Stimulated activated CD4-positive, alpha-beta T cell treated with anti-CD3 and anti-CD28 coated beads, TNF-alpha, amount 100 ng/mL, for 48 hours (primary cell): ENCODE measurements at regions not wholly inside any gene's neighbourhood (a gene's known extent, or its start where the extent isn't known, plus 50 kb on each side); places are given as distances from the start of the nearest gene placed in this dataset.

ENCODE experiments used
- DNase-seq, 3 donors: peaks; one replicate each; pipeline ENCODE4 v3.0.0-alpha.2; 2020; ENCODE audit warnings: low read depth in 3 of 3

DNA sequence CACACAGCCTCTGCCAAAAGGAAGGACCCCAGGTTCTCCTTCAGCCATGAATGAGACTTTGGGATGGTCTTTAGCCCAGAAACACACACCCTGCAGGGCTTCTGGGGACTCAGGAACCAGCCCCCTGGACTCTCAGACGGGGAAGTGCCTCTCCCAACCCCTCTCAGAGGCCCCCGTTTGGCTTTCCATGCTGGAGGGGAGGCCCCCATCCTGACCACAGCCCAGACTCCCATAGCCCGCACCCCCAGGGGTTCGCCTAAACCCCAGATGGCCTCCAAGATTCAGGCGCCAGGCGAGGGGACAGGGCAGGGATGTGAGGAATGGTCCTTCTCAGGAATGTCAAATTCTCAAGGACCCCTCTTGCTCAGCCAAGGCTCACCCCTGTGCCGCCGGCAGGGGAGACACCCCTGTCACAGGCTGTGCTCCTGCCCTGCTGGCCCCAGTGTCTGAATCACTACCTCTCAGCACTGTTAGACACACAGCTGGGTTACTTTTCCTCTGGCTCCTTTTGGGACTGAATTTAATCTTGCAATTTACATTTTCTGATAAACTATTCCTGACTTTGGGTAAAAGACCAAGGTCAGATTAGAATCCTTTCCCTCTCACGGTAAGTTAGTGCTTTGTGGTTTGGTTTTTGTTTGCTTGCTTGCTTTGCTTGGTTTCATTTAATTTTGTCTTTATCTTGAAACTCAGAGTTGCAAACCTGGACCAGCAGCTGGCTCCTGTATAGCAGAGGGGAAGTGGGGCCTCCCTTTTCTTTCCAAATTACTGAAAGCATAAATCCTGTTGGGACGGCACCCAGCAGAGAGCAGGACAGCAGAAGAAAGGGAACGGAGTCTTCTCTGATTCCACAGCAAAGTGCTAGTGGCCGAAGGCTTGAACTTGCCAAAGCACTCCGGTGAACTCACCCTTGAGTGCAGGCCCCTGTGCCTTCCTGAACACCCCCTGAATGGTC is 198.9 kb upstream of the RAB6C start:
- DNase-seq = no peak

- no peak for DNase-seq
Measured at GRCh38 chr2:129781749-129782632, 197.5 kb upstream of the RAB6C start.

DNA sequence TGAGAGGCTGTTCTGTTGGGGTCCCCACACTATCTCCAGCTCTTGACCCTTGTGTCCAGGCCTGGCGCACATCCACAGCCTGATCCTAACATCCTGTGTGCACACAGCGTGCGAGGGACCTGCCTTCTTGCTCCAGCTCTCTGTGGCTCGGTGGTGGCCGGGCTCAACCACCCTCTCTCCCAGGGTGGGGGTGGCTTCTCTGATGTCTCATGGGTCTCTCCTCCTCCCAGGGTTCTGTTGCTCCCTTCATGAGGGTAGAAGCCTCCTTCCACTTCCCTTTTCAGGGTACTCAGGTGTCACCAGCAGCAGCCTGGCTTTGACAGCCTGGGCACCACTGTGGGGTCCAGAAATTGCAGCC is 196.9 kb upstream of the RAB6C start:
- DNase-seq = no peak

DNA sequence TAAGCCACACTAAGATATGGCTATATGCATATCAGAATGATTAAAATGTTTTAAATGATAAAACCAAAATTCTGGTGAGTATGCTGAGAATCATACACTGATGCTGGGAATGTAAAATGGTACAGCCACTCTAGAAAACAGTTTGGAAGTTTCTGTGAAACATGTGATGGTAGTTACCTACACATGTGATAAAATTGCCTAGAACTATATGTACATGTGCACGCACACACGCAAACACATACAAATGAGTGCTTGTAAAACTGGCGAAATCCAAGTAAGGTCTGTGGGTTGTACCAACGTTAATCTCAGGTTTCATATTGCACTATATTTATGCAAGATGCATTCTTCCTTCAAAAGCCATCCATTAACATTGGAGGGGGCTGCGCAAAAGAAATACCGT is 195.0 kb upstream of the RAB6C start:
- no peak for DNase-seq

DNA sequence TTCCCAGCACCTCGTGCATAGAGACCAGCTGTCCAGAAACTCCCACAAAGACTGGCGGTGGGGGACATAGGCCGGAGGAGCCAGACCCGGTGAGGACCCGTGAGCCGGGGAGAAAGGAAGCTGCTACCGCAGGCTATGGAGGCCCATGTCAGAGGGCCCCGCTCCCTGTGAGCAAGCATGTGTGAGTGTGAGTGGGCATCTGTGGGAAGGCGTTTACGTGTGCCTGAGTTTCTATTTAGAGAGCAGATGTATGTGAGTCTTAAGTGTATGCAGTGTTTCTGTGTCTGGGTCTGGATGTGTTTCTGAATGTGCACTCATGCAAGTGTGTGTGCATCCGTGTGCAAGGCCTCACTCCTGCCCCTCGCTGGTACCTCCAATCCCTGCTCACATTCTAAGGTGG is 187.8 kb upstream of the RAB6C start:
- DNase-seq = no peak

- DNase-seq = no peak
Measured at GRCh38 chr2:129793431-129793902, 186.0 kb upstream of the RAB6C start.

- DNase-seq = no peak
Measured at GRCh38 chr2:129794116-129794515, 185.3 kb upstream of the RAB6C start.

- DNase-seq = no peak
Measured at GRCh38 chr2:129794540-129794939, 184.9 kb upstream of the RAB6C start.

DNA sequence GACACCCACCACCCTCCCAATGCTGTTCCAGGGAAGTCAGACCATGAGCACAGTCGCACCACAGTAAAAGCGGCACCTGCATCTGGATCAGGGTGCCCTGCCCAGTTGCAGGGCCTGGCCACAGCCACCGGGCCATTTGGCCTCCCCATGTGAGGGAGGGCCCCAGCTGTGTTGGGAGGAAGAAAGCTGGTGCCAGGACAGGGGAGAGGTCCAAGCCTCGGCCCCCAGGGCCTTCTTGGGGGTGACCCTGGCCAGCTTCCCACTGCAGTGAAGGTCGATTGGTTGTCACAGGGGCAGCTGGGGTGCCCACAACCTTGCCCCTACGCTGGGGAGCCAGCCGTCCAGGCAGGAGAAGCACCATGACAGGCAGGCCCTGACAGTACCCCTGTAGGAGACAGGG is 183.2 kb upstream of the RAB6C start:
- no peak for DNase-seq

GRCh38 chr2:129796801-129797488 is 182.5 kb upstream of the RAB6C start:
- DNase-seq = no peak

DNA sequence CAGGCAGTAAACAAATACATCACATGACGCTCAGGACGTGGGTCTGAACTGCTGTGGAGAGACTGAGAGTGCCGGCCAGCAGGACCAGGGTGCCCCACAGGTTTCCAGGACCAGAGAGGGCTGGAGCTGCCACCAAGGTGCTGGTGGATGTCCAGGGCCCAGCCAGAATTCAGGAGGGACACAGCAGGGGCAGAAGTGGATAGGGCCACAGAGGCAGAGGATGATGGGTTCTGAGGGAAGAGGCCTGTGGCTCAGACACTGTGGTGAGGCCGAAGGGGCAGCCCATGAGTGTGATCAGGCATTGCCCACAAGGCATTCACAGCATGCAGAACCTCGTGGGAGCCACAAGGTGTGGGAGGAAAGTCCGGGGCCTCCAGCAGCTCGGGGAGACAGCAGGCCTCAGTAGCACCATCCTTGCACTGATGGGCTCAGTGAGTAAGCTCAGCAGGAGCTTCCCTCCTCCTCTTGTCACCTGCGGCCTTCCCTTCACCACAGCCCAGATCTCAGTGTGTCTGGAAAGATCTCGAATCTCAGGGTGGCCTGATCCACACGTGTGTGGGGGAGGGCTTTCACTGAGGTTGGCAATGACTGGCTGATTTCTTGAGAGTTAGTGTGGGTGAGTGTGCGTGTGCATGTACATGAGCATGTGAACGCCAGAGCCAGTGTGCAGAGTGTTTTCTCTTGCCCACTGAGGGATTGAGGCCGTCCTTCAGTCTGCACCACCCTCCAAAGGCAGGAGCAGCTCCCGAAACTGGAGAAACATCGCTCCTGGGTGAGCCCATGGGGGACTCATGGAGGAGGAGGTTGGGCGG is 181.8 kb upstream of the RAB6C start:
- DNase-seq = no peak

DNA sequence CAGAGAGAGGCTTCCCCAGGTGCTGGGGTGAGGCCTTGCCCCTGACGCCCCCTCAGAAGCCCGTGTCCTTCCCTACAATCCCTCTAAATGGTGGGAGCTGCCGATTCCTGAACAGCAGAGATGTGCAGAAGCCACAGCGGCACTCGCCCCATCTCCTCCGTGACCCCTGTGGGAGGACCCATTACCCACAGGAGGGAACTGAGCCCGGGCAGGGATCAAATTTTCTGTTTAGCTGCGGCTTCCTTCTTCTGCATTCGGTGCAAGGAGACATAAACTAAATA is 181.2 kb upstream of the RAB6C start:
- no peak for DNase-seq

- no peak for DNase-seq
Measured at GRCh38 chr2:129798626-129799025, 180.8 kb upstream of the RAB6C start.

- no peak for DNase-seq
Measured at GRCh38 chr2:129799036-129799958, 180.2 kb upstream of the RAB6C start.

GRCh38 chr2:129800285-129800684 is 179.2 kb upstream of the RAB6C start:
- DNase-seq = no peak

DNA sequence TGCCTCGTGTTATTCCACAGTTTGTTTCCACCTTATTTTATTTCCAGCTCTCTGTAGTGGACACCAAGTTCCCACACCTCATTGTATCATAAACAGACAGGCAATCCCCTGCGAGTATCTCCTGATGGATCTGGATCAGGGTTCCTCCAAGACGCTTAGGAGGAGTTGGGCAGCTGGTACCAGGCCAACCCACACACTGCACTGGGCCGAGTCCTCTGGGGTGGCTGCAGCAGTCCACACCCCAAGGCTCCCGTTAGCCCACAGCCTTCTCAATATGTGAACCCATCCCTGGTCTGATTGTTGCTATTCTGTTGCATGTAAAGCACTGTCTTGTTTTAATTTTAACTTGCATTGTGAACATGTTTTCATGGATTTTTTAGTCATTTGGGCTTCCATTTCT is 178.8 kb upstream of the RAB6C start:
- DNase-seq = no peak

- DNase-seq = no peak
Measured at GRCh38 chr2:129801575-129801974, 177.9 kb upstream of the RAB6C start.

DNA sequence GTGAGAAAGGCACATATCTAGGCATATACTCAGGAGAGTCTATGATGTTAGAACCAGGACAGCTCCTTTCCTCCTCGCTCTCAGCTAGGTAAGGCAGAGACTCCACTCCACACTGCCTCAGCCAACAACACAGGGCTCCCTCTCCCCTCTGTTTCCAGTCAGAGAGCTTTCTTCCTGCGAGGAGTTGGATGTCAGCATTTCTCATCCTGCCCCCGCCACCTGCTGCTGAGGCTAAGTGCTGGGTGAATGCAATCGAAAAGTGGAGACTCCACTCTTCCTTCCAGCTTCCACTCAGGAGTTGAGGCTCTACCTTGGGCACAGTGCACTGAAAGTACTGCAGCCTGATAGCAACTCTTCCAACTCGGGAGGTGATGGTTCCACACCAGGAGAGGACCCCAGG is 177.2 kb upstream of the RAB6C start:
- no peak for DNase-seq

GRCh38 chr2:129803032-129803431 is 176.4 kb upstream of the RAB6C start:
- no peak for DNase-seq

DNA sequence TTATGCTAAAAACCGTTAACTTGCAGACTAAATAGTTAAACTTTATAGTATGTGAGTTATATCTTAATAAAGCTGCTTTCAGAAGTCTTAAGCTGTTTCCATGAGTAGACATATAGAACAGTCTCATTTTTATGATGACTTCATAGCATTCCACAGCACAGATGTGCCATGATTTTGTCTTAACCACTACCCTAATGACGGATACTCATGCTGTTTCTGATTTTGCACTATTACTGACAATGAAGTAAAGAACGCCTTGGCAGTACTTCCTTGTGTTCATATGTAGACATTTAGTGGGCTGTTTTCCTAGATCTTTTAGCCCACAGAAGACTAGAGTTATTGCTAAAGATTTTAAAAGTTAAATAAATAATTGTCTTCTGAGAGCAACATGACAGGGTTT is 175.6 kb upstream of the RAB6C start:
- DNase-seq = no peak
